SKM-1 (cell line): ENCODE measurements at regions not wholly inside any gene's neighbourhood (a gene's known extent, or its start where the extent isn't known, plus 50 kb on each side); places are given as distances from the start of the nearest gene placed in this dataset.
A peak's percentile ranks its signal among the peaks of the same experiment; 100 is the strongest.
"Not testable (repeated sequence)": the region's sequence is repeated elsewhere in the genome, so short reads cannot be mapped to it uniquely, and the experiment has no call there.

Source experiments
- DNase-seq: peaks from one replicate; lab custom pipeline; 2025; ENCODE audit not compliant: unreplicated experiment; lab: John Stamatoyannopoulos, UW

GRCh38 chr7:94104301-94104700 lies 100.1 kb upstream of the BET1 start:
- DNase-seq: no peak

- DNase-seq: no peak
Measured at GRCh38 chr7:94109556-94109955, 105.4 kb upstream of the BET1 start.

- DNase-seq: no peak
Measured at GRCh38 chr7:94111009-94111408, 106.9 kb upstream of the BET1 start.

- DNase-seq: no peak
Measured at GRCh38 chr7:94115316-94115715, 111.2 kb upstream of the BET1 start.

- no peak for DNase-seq
Measured at GRCh38 chr7:94123136-94123535, 119.0 kb upstream of the BET1 start.

- DNase-seq: no peak
Measured at GRCh38 chr7:94127026-94127425, 122.9 kb upstream of the BET1 start.

GRCh38 chr7:94128072-94128471 lies 123.9 kb upstream of the BET1 start:
- no peak for DNase-seq

- no peak for DNase-seq
Measured at GRCh38 chr7:94129443-94130140, 125.4 kb upstream of the BET1 start.

GRCh38 chr7:94130716-94131115 lies 126.6 kb upstream of the BET1 start:
- DNase-seq: no peak

GRCh38 chr7:94133460-94133859 lies 129.3 kb upstream of the BET1 start:
- no peak for DNase-seq

GRCh38 chr7:94135180-94135579 lies 131.0 kb upstream of the BET1 start:
- no peak for DNase-seq

- DNase-seq: no peak
Measured at GRCh38 chr7:94142281-94142680, 138.1 kb upstream of the BET1 start.

GRCh38 chr7:94145602-94146001 lies 141.4 kb upstream of the BET1 start:
- no peak for DNase-seq

- DNase-seq: no peak
Measured at GRCh38 chr7:94146408-94146807, 142.3 kb upstream of the BET1 start.

- no peak for DNase-seq
Measured at GRCh38 chr7:94149789-94150545, 145.8 kb upstream of the BET1 start.

GRCh38 chr7:94154182-94154581 lies 150.0 kb upstream of the BET1 start:
- DNase-seq: no peak

- DNase-seq: no peak
Measured at GRCh38 chr7:94154858-94155257, 150.7 kb upstream of the BET1 start.

- DNase-seq: not testable (repeated sequence)
Measured at GRCh38 chr7:94157659-94158306, 153.6 kb upstream of the BET1 start.

GRCh38 chr7:94160719-94161435 lies 156.7 kb upstream of the BET1 start:
- DNase-seq: peak; percentile 19

- no peak for DNase-seq
Measured at GRCh38 chr7:94161476-94161875, 157.3 kb upstream of the BET1 start.

GRCh38 chr7:94169682-94170081 lies 165.5 kb upstream of the BET1 start:
- DNase-seq: no peak
